ENCODE measurements at regions not wholly inside any gene's neighbourhood (a gene's known extent, or its start where the extent isn't known, plus 50 kb on each side); places are given as distances from the start of the nearest gene placed in this dataset.

GRCh38 chr14:82511399-82511798 lies 977.7 kb upstream of the SEL1L start:
- intact Hi-C loops (cut with DNase I), result no loop called here
- Histone ChIP-seq H3K27ac (ENCODE audit: low read depth in 2 of 2, low read length in 2 of 2) (no peak overlapping the region), H3K27me3 (ENCODE audit: control insufficient read depth, insufficient read depth, low read length) (no peaks in the 10 kb centered on the region), H3K36me3 (ENCODE audit: control insufficient read depth in 2 of 3, insufficient read depth in 3 of 3, low read length in 3 of 3) (no peaks in the 10 kb centered on the region), H3K9ac (ENCODE audit: low read length in 3 of 3) (no peak overlapping the region), H3K4me1 (ENCODE audit: control insufficient read depth in 2 of 3, insufficient read depth in 2 of 3, low read depth in 1 of 3, low read length in 3 of 3) (no peaks in the 10 kb centered on the region), H3K9me3 (ENCODE audit: control insufficient read depth in 2 of 3, insufficient read depth in 1 of 3, low read length in 3 of 3) (no peaks in the 10 kb centered on the region), H3K4me3 (ENCODE audit: low read length in 3 of 3) (no peak overlapping the region)
- DNase-seq (no peak), FAIRE-seq (no peak)
- no peak for TF ChIP-seq CTCF (IDR thresholded peaks at IDR 0.05; ENCODE audit: borderline replicate concordance, extremely low read depth, insufficient read depth)

DNA sequence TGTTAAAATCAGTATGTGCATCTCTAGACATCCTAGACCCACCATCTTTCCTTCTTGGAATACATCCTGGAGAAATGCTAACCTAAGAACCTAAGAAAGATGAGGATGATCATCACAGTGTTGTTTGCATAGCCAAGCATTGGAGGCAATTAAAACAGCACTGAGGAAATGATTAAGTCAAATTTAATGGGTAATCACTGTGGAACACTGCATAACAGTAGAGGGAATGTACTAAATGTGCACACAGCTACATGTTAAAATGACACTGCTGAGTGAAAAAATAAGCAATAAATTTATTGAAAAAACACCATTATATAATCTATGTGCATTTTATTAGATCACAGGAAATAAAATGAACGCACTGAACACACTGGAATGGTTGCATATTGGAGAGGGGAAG lies 987.1 kb upstream of the SEL1L start:
- Histone ChIP-seq H3K27ac (ENCODE audit: low read depth in 2 of 2, low read length in 2 of 2) (no peak overlapping the region), H3K27me3 (ENCODE audit: control insufficient read depth, insufficient read depth, low read length) (no peaks in the 10 kb centered on the region), H3K4me1 (ENCODE audit: control insufficient read depth in 2 of 3, insufficient read depth in 2 of 3, low read depth in 1 of 3, low read length in 3 of 3) (no peaks in the 10 kb centered on the region), H3K9ac (ENCODE audit: low read length in 3 of 3) (no peak overlapping the region), H3K4me3 (ENCODE audit: low read length in 3 of 3) (no peak overlapping the region), H3K36me3 (ENCODE audit: control insufficient read depth in 2 of 3, insufficient read depth in 3 of 3, low read length in 3 of 3) (no peaks in the 10 kb centered on the region), H3K9me3 (ENCODE audit: control insufficient read depth in 2 of 3, insufficient read depth in 1 of 3, low read length in 3 of 3) (peaks cover 0 to 2% (median 0%) of the 10 kb centered on the region in 3 donors)
- intact Hi-C loops (cut with DNase I), result no loop called here
- DNase-seq (no peak), FAIRE-seq (no peak)
- TF ChIP-seq CTCF (IDR thresholded peaks at IDR 0.05; ENCODE audit: borderline replicate concordance, extremely low read depth, insufficient read depth), result no peak

GRCh38 chr14:82521191-82521590 lies 987.5 kb upstream of the SEL1L start:
- H3K27ac ChIP-seq (ENCODE audit: low read depth in 2 of 2, low read length in 2 of 2), result no peak overlapping the region
- DNase-seq, result no peak
- no peaks in the 10 kb centered on the region for H3K36me3 ChIP-seq (ENCODE audit: control insufficient read depth in 2 of 3, insufficient read depth in 3 of 3, low read length in 3 of 3)
- intact Hi-C loops (cut with DNase I), result no loop called here
- H3K4me1 ChIP-seq (ENCODE audit: control insufficient read depth in 2 of 3, insufficient read depth in 2 of 3, low read depth in 1 of 3, low read length in 3 of 3), result no peaks in the 10 kb centered on the region
- peaks cover 0 to 2% (median 0%) of the 10 kb centered on the region in 3 donors for H3K9me3 ChIP-seq (ENCODE audit: control insufficient read depth in 2 of 3, insufficient read depth in 1 of 3, low read length in 3 of 3)
- FAIRE-seq, result no peak
- no peak overlapping the region for H3K9ac ChIP-seq (ENCODE audit: low read length in 3 of 3)
- no peak overlapping the region for H3K4me3 ChIP-seq (ENCODE audit: low read length in 3 of 3)
- H3K27me3 ChIP-seq (ENCODE audit: control insufficient read depth, insufficient read depth, low read length), result no peaks in the 10 kb centered on the region
- TF ChIP-seq CTCF (IDR thresholded peaks at IDR 0.05; ENCODE audit: borderline replicate concordance, extremely low read depth, insufficient read depth), result no peak

DNA sequence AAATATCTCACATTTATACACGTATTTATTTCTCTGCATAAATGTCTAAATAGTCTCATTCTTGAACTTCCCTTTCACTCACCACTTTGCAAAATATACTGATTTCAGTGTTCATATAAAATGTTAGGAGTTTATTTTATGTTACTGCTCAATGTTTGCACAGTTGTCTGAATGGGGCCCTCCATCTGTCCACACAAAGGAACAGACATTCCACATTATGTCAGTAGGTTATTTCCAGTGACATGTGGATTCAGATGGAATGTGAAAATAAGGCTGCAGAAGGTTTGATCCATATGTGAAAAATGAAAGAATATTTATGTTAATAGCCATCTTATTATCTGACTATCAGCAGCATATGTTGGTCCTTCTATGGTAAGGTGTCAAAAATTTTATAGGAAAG lies 994.4 kb upstream of the SEL1L start:
- Histone ChIP-seq H3K4me1 (ENCODE audit: control insufficient read depth in 2 of 3, insufficient read depth in 2 of 3, low read depth in 1 of 3, low read length in 3 of 3) (no peaks in the 10 kb centered on the region), H3K36me3 (ENCODE audit: control insufficient read depth in 2 of 3, insufficient read depth in 3 of 3, low read length in 3 of 3) (no peaks in the 10 kb centered on the region), H3K9me3 (ENCODE audit: control insufficient read depth in 2 of 3, insufficient read depth in 1 of 3, low read length in 3 of 3) (no peaks in the 10 kb centered on the region), H3K9ac (ENCODE audit: low read length in 3 of 3) (no peak overlapping the region), H3K4me3 (ENCODE audit: low read length in 3 of 3) (no peak overlapping the region), H3K27me3 (ENCODE audit: control insufficient read depth, insufficient read depth, low read length) (no peaks in the 10 kb centered on the region), H3K27ac (ENCODE audit: low read depth in 2 of 2, low read length in 2 of 2) (no peak overlapping the region)
- intact Hi-C loops (cut with DNase I), result no loop called here
- FAIRE-seq (no peak), DNase-seq (no peak)
- no peak for TF ChIP-seq CTCF (IDR thresholded peaks at IDR 0.05; ENCODE audit: borderline replicate concordance, extremely low read depth, insufficient read depth)

Data from kidney (tissue), 13 donors.